HepG2 (cell line): ENCODE measurements at regions not wholly inside any gene's neighbourhood (a gene's known extent, or its start where the extent isn't known, plus 50 kb on each side); places are given as distances from the start of the nearest gene placed in this dataset.

Source experiments
- CEBPB ChIP-seq: IDR thresholded peaks from 2 replicates; pipeline ENCODE4 v1.6.1; 2011; ENCODE audit warnings: low read depth, low read length, improper control_type of control experiment, borderline replicate concordance
- HES4 ChIP-seq: sonication (generic); formaldehyde crosslinking; IDR thresholded peaks from 2 replicates; pipeline ENCODE4 v1.9.0; 2021; ENCODE audit warnings: mild to moderate bottlenecking, missing genetic modification reagents, borderline replicate concordance
- MAFK ChIP-seq, 2 experiments: IDR thresholded peaks in 1 of 2; conservative IDR thresholded peaks in 1 of 2; 2 replicates each; pipeline ENCODE4 v1.6.1; 2011; ENCODE audit warnings: improper control_type of control experiment in 2 of 2, low read length in 2 of 2
- MTF1 ChIP-seq: sonication (generic); formaldehyde crosslinking; IDR thresholded peaks from 2 replicates; pipeline ENCODE4 v1.5.0; 2020; ENCODE audit warnings: missing genetic modification reagents
- TF ChIP-seq, protein P1 (sequence below): sonication (generic); formaldehyde crosslinking; IDR thresholded peaks from 2 replicates; pipeline ENCODE4 v1.5.0; 2020; ENCODE audit warnings: mild to moderate bottlenecking, missing genetic modification reagents, moderate library complexity
- TF ChIP-seq, protein P2 (sequence below), 2 experiments: sonication (generic) in 1 of 2; formaldehyde crosslinking in 1 of 2; IDR thresholded peaks; 2 replicates each; pipeline versions ENCODE4 v1.4.0 to v1.6.1; 2018 to 2020; ENCODE audit warnings: missing genetic modification reagents in 2 of 2, borderline replicate concordance in 1 of 2, low read depth in 1 of 2, mild to moderate bottlenecking in 1 of 2, missing biosample characterization in 1 of 2

- TF ChIP-seq, protein P1, sequence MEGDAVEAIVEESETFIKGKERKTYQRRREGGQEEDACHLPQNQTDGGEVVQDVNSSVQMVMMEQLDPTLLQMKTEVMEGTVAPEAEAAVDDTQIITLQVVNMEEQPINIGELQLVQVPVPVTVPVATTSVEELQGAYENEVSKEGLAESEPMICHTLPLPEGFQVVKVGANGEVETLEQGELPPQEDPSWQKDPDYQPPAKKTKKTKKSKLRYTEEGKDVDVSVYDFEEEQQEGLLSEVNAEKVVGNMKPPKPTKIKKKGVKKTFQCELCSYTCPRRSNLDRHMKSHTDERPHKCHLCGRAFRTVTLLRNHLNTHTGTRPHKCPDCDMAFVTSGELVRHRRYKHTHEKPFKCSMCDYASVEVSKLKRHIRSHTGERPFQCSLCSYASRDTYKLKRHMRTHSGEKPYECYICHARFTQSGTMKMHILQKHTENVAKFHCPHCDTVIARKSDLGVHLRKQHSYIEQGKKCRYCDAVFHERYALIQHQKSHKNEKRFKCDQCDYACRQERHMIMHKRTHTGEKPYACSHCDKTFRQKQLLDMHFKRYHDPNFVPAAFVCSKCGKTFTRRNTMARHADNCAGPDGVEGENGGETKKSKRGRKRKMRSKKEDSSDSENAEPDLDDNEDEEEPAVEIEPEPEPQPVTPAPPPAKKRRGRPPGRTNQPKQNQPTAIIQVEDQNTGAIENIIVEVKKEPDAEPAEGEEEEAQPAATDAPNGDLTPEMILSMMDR (CRISPR knock-in tag), result no peak
- TF ChIP-seq, protein P2, sequence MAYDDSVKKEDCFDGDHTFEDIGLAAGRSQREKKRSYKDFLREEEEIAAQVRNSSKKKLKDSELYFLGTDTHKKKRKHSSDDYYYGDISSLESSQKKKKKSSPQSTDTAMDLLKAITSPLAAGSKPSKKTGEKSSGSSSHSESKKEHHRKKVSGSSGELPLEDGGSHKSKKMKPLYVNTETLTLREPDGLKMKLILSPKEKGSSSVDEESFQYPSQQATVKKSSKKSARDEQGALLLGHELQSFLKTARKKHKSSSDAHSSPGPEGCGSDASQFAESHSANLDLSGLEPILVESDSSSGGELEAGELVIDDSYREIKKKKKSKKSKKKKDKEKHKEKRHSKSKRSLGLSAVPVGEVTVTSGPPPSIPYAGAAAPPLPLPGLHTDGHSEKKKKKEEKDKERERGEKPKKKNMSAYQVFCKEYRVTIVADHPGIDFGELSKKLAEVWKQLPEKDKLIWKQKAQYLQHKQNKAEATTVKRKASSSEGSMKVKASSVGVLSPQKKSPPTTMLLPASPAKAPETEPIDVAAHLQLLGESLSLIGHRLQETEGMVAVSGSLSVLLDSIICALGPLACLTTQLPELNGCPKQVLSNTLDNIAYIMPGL (CRISPR knock-in tag; IDR thresholded peaks at IDR 0.05; ENCODE audit: borderline replicate concordance in 1 of 2, low read depth in 1 of 2), result no peak
- no peak for TF ChIP-seq CEBPB
- TF ChIP-seq MAFK (conservative IDR thresholded peaks at IDR 0.05 in 1 of 2, IDR thresholded peaks at IDR 0.05 in 1 of 2; ENCODE audit: low read length in 2 of 2), result no peak
- no peak for TF ChIP-seq HES4 (CRISPR knock-in tag)
- TF ChIP-seq MTF1 (CRISPR knock-in tag), result no peak
These were observed 277.0 kb upstream of the C1orf87 start for GRCh38 chr1:60350531-60350930.
